ENCODE measurements at regions not wholly inside any gene's neighbourhood (a gene's known extent, or its start where the extent isn't known, plus 50 kb on each side); places are given as distances from the start of the nearest gene placed in this dataset.

DNA sequence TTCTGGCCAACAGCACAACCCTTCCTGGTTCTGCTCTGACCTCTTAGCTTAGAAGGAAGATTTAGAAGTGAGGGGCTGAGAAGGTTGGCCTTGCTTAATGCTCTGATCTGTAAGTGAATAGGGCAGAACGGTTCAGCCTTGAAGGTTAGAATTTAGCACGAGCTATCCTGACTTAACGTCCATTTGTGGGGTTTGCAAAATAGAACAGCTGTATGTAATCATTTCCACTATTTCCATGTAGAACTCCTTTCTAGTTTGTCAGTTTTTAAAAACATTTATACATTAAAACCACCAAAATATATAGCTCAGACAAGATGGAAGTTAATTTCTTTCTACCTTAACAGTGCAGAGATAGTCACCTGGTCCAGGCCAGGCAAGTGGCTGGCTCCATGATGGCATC lies 89.9 kb downstream of the TBX19 start:
- no peak for FAIRE-seq
- H3K36me3 ChIP-seq (ENCODE audit: control insufficient read depth in 2 of 4, insufficient read depth in 4 of 4, low read length in 3 of 4): no peaks in the 10 kb centered on the region
- no peak for TF ChIP-seq RXRA (IDR thresholded peaks at IDR 0.05; ENCODE audit: insufficient read depth, low read depth, low read length)
- no peak for TF ChIP-seq JUN (IDR thresholded peaks at IDR 0.05; ENCODE audit: low read depth, low read length)
- TF ChIP-seq KDM5A (IDR thresholded peaks at IDR 0.05; ENCODE audit: low read length): no peak
- no peak for TF ChIP-seq TAF7 (optimal IDR thresholded peaks at IDR 0.05; ENCODE audit: borderline replicate concordance, low read depth, low read length)
- no peak for TF ChIP-seq RAD21 (IDR thresholded peaks at IDR 0.05 in 1 of 2, conservative IDR thresholded peaks at IDR 0.05 in 1 of 2; ENCODE audit: low read depth in 2 of 2, low read length in 2 of 2)
- no peak overlapping the region for H3K9ac ChIP-seq (replicated peaks in 1 of 4; ENCODE audit: extremely low read depth in 1 of 4, low read depth in 3 of 4, low read length in 3 of 4)
- no peak overlapping the region for H3K4me3 ChIP-seq (ENCODE audit: extremely low read depth in 1 of 4, insufficient read depth in 2 of 4, low read depth in 3 of 4, low read length in 4 of 4)
- H3K4me1 ChIP-seq (replicated peaks in 1 of 4; ENCODE audit: control insufficient read depth in 3 of 4, insufficient read depth in 4 of 4, low read length in 3 of 4): no peaks in the 10 kb centered on the region
- no peak overlapping the region for H2BK20ac ChIP-seq (ENCODE audit: low read length)
- H3K79me2 ChIP-seq (ENCODE audit: control insufficient read depth in 1 of 2, insufficient read depth in 2 of 2, low read length in 2 of 2): no peaks in the 10 kb centered on the region
- H3K4me2 ChIP-seq (ENCODE audit: insufficient read depth in 1 of 2, low read depth in 2 of 2, low read length in 2 of 2): no peak overlapping the region
- H4K20me1 ChIP-seq (replicated peaks in 1 of 2; ENCODE audit: control insufficient read depth in 1 of 2, insufficient read depth in 2 of 2, low read length in 2 of 2): no peaks in the 10 kb centered on the region
- no peaks in the 10 kb centered on the region for H3K23me2 ChIP-seq (ENCODE audit: low read depth, low read length)
- whole genome bisulfite sequencing, 2 experiments (ENCODE audit: extremely low coverage in 1 of 2, insufficient coverage in 1 of 2, insufficient read length in 1 of 2, insufficient replicate concordance in 2 of 2, low coverage in 1 of 2, low lambda C conversion rate in 2 of 2, missing lambda C conversion rate in 1 of 2): 92% methylated on average over 3 of the region's 3 CpGs; no CpG with 5 or more reads in 1 of the 2 experiments
- no peak overlapping the region for H3K4ac ChIP-seq (replicated peaks; ENCODE audit: insufficient read length, low read depth, low read length)
- ChIA-PET CTCF (ENCODE audit: partially characterized antibody) (interaction anchor here (0.6 to 3.4 kb wide), 5 partner anchors 11 to 125 kb away, joined by 3 to 32 read pairs (median 3); no protein-coding TSS in a partner anchor), POLR2A (ENCODE audit: partially characterized antibody) (no interaction called here)
- no peak overlapping the region for H2AK5ac ChIP-seq (ENCODE audit: low read depth, low read length)
- H4K8ac ChIP-seq (ENCODE audit: extremely low read depth, insufficient read depth, low read length): no peak overlapping the region
- H3K14ac ChIP-seq (ENCODE audit: insufficient read length): no peak overlapping the region
- no peak overlapping the region for H3K23ac ChIP-seq (ENCODE audit: insufficient read length)
- no peaks in the 10 kb centered on the region for H3K27me3 ChIP-seq (replicated peaks in 1 of 4; ENCODE audit: control insufficient read depth in 3 of 4, extremely low read depth in 1 of 4, insufficient read depth in 3 of 4, low read length in 3 of 4)
- H3K9me3 ChIP-seq (ENCODE audit: insufficient read depth in 2 of 2, low read depth in 1 of 2, low read length in 1 of 2): no peaks in the 10 kb centered on the region
- no peak overlapping the region for H3K27ac ChIP-seq (ENCODE audit: low read depth, low read length)
- H2AFZ ChIP-seq (ENCODE audit: low read length): no peak overlapping the region
- H3K79me1 ChIP-seq (ENCODE audit: low read depth, low read length): 0 out of 2 replicates have a peak, but pooled peaks cover 3% of the 10 kb centered on the region
- no peak overlapping the region for H3K18ac ChIP-seq (ENCODE audit: extremely low read depth, low read length)
- no peak overlapping the region for H2BK5ac ChIP-seq (ENCODE audit: low read depth, low read length)
- no peak overlapping the region for H4K91ac ChIP-seq (replicated peaks; ENCODE audit: insufficient read length, low read length)
- H2BK12ac ChIP-seq (ENCODE audit: low read depth, low read length): no peak overlapping the region
- H4K5ac ChIP-seq (ENCODE audit: insufficient read length, low read depth, low read length): no peak overlapping the region
- no peak overlapping the region for H3K56ac ChIP-seq (replicated peaks; ENCODE audit: insufficient read length, low read depth, low read length)
- H2BK120ac ChIP-seq (replicated peaks; ENCODE audit: low read depth, low read length): no peak overlapping the region
- DNase-seq (ENCODE audit: low read depth in 1 of 2, low spot score in 2 of 2): no peak
- H2BK15ac ChIP-seq (ENCODE audit: low read length): no peak overlapping the region

All from H1 (cell line).